AG09309 (cell line): ENCODE measurements at regions not wholly inside any gene's neighbourhood (a gene's known extent, or its start where the extent isn't known, plus 50 kb on each side); places are given as distances from the start of the nearest gene placed in this dataset.
"Not testable (repeated sequence)": the region's sequence is repeated elsewhere in the genome, so short reads cannot be mapped to it uniquely, and the experiment has no call there.

Source experiments
- DNase-seq: peaks from one replicate; pipeline ENCODE4 v3.0.0-alpha.2; 2010; ENCODE audit warnings: low read depth
- H3K4me3 ChIP-seq: 2 replicates; pipeline ENCODE4 v1.5.1; 2011; ENCODE audit warnings: mild to moderate bottlenecking, low read depth, low read length, moderate library complexity; ENCODE audit not compliant: control insufficient read depth

- not testable (repeated sequence) for H3K4me3 ChIP-seq, DNase-seq
Measured at GRCh38 chr21:8194042-8194441, 2327.3 kb upstream of the TPTE start.

GRCh38 chr21:8197377-8198027 lies 2323.9 kb upstream of the TPTE start:
- not testable (repeated sequence) for DNase-seq, H3K4me3 ChIP-seq

- not testable (repeated sequence) for DNase-seq, H3K4me3 ChIP-seq
Measured at GRCh38 chr21:8205094-8205891, 2316.1 kb upstream of the TPTE start.

DNA sequence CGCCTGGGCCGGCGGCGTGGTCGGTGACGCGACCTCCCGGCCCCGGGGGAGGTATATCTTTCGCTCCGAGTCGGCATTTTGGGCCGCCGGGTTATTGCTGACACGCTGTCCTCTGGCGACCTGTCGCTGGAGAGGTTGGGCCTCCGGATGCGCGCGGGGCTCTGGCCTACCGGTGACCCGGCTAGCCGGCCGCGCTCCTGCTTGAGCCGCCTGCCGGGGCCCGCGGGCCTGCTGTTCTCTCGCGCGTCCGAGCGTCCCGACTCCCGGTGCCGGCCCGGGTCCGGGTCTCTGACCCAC lies 2315.5 kb upstream of the TPTE start:
- H3K4me3 ChIP-seq, DNase-seq: not testable (repeated sequence)

- H3K4me3 ChIP-seq, DNase-seq: not testable (repeated sequence)
Measured at GRCh38 chr21:8212986-8213550, 2308.3 kb upstream of the TPTE start.

GRCh38 chr21:8214539-8214938 lies 2306.8 kb upstream of the TPTE start:
- H3K4me3 ChIP-seq, DNase-seq: not testable (repeated sequence)

DNA sequence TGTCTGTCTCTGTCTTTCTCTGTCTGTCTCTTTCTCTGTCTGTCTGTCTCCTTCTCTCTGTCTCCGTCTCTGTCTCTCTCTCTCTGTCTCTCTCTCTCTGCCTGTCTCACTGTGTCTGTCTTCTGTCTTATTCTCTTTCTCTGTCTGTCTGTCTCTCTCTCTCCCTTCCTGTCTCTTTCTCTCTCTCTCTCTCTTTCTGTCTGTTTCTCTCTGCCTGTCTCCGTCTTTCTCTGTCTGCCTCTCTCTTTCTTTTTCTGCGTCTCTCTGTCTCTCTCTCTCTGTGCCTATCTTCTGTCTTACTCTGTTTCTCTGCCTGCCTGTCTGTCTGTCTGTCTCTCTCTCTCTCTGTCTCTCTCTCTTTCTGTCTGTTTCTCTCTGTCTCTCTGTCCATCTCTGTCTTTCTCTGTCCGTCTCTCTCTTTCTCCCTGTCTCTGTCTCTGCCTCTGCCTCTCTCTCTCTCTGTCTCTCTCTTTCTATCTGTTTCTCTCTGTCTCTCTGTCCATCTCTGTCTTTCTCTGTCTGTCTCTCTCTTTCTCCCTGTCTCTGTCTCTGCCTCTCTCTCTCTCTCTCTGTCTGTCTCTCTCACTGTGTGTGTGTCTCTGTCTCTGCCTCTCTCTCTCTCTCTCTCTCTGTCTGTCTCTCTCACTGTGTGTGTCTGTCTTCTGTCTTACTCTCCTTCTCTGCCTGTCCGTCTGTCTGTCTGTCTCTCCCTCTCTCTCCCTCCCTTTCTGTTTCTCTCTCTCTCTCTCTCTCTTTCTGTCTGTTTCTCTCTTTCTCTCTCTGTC lies 2291.8 kb upstream of the TPTE start:
- not testable (repeated sequence) for H3K4me3 ChIP-seq, DNase-seq

DNA sequence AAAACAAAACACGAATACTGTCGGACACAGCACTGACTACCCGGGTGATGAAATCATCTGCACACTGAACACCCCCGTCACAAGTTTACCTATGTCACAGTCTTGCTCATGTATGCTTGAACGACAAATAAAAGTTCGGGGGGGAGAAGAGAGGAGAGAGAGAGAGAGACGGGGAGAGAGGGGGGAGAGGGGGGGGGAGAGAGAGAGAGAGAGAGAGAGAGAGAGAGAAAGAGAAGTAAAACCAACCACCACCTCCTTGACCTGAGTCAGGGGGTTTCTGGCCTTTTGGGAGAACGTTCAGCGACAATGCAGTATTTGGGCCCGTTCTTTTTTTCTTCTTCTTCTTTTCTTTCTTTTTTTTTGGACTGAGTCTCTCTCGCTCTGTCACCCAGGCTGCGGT lies 2290.1 kb upstream of the TPTE start:
- not testable (repeated sequence) for H3K4me3 ChIP-seq, DNase-seq

- not testable (repeated sequence) for DNase-seq, H3K4me3 ChIP-seq
Measured at GRCh38 chr21:8233000-8233399, 2288.4 kb upstream of the TPTE start.

- H3K4me3 ChIP-seq, DNase-seq: not testable (repeated sequence)
Measured at GRCh38 chr21:8234059-8234458, 2287.3 kb upstream of the TPTE start.

GRCh38 chr21:8244723-8245641 lies 2276.4 kb upstream of the TPTE start:
- DNase-seq = not testable (repeated sequence)

DNA sequence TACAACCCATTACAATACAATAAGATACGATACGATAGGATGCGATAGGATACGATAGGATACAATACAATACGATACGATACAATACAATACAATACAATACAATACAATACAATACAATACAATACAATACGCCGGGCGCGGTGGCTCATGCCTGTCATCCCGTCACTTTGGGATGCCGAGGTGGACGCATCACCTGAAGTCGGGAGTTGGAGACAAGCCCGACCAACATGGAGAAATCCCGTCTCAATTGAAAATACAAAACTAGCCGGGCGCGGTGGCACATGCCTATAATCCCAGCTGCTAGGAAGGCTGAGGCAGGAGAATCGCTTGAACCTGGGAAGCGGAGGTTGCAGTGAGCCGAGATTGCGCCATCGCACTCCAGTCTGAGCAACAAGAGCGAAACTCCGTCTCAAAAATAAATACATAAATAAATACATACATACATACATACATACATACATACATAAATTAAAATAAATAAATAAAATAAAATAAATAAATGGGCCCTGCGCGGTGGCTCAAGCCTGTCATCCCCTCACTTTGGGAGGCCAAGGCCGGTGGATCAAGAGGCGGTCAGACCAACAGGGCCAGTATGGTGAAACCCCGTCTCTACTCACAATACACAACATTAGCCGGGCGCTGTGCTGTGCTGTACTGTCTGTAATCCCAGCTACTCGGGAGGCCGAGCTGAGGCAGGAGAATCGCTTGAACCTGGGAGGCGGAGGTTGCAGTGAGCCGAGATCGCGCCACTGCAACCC lies 2275.6 kb upstream of the TPTE start:
- H3K4me3 ChIP-seq, DNase-seq: not testable (repeated sequence)

More at GRCh38 chr21:8244723-8245641, 2276.4 kb upstream of the TPTE start:
- H3K4me3 ChIP-seq = not testable (repeated sequence)

GRCh38 chr21:8251701-8252100 lies 2269.7 kb upstream of the TPTE start:
- DNase-seq, H3K4me3 ChIP-seq: not testable (repeated sequence)

DNA sequence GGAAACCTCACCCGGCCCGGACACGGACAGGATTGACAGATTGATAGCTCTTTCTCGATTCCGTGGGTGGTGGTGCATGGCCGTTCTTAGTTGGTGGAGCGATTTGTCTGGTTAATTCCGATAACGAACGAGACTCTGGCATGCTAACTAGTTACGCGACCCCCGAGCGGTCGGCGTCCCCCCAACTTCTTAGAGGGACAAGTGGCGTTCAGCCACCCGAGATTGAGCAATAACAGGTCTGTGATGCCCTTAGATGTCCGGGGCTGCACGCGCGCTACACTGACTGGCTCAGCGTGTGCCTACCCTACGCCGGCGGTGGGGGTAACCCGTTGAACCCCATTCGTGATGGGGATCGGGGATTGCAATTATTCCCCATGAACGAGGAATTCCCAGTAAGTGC lies 2266.3 kb upstream of the TPTE start:
- H3K4me3 ChIP-seq, DNase-seq: not testable (repeated sequence)

- H3K4me3 ChIP-seq = not testable (repeated sequence)
- DNase-seq = peak; percentile 13
Measured at GRCh38 chr21:8257083-8257799, 2264.1 kb upstream of the TPTE start.

GRCh38 chr21:8260065-8260627 lies 2261.2 kb upstream of the TPTE start:
- H3K4me3 ChIP-seq, DNase-seq: not testable (repeated sequence)
